ENCODE measurements at regions not wholly inside any gene's neighbourhood (a gene's known extent, or its start where the extent isn't known, plus 50 kb on each side); places are given as distances from the start of the nearest gene placed in this dataset.

- TF ChIP-seq, protein P1, sequence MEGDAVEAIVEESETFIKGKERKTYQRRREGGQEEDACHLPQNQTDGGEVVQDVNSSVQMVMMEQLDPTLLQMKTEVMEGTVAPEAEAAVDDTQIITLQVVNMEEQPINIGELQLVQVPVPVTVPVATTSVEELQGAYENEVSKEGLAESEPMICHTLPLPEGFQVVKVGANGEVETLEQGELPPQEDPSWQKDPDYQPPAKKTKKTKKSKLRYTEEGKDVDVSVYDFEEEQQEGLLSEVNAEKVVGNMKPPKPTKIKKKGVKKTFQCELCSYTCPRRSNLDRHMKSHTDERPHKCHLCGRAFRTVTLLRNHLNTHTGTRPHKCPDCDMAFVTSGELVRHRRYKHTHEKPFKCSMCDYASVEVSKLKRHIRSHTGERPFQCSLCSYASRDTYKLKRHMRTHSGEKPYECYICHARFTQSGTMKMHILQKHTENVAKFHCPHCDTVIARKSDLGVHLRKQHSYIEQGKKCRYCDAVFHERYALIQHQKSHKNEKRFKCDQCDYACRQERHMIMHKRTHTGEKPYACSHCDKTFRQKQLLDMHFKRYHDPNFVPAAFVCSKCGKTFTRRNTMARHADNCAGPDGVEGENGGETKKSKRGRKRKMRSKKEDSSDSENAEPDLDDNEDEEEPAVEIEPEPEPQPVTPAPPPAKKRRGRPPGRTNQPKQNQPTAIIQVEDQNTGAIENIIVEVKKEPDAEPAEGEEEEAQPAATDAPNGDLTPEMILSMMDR (IDR thresholded peaks at IDR 0.05): no peak
- no peak for DNase-seq (ENCODE audit: low spot score)
- no peak overlapping the region for H3K27ac ChIP-seq
- no peak overlapping the region for H3K4me3 ChIP-seq
Measured at GRCh38 chr22:48644997-48645396, 1182.7 kb downstream of the BRD1 start.

GRCh38 chr22:48644108-48644507 lies 1183.6 kb downstream of the BRD1 start:
- no peak overlapping the region for H3K4me3 ChIP-seq
- DNase-seq (ENCODE audit: low spot score): no peak
- no peak overlapping the region for H3K27ac ChIP-seq
- TF ChIP-seq, protein P1 (IDR thresholded peaks at IDR 0.05): no peak

- Histone ChIP-seq H3K4me3 (no peak overlapping the region), H3K27ac (no peak overlapping the region)
- TF ChIP-seq, protein P1 (IDR thresholded peaks at IDR 0.05): no peak
- no peak for DNase-seq (ENCODE audit: low spot score)
Measured at GRCh38 chr22:48643066-48643731, 1184.5 kb downstream of the BRD1 start.

GRCh38 chr22:48642550-48642949 lies 1185.1 kb downstream of the BRD1 start:
- DNase-seq (ENCODE audit: low spot score): no peak
- H3K4me3 ChIP-seq: no peak overlapping the region
- TF ChIP-seq, protein P1 (IDR thresholded peaks at IDR 0.05): no peak
- H3K27ac ChIP-seq: no peak overlapping the region

- no peak for DNase-seq (ENCODE audit: low spot score)
- TF ChIP-seq, protein P1 (IDR thresholded peaks at IDR 0.05): no peak
- H3K4me3 ChIP-seq: no peak overlapping the region
- no peak overlapping the region for H3K27ac ChIP-seq
Measured at GRCh38 chr22:48641906-48642475, 1185.7 kb downstream of the BRD1 start.

DNA sequence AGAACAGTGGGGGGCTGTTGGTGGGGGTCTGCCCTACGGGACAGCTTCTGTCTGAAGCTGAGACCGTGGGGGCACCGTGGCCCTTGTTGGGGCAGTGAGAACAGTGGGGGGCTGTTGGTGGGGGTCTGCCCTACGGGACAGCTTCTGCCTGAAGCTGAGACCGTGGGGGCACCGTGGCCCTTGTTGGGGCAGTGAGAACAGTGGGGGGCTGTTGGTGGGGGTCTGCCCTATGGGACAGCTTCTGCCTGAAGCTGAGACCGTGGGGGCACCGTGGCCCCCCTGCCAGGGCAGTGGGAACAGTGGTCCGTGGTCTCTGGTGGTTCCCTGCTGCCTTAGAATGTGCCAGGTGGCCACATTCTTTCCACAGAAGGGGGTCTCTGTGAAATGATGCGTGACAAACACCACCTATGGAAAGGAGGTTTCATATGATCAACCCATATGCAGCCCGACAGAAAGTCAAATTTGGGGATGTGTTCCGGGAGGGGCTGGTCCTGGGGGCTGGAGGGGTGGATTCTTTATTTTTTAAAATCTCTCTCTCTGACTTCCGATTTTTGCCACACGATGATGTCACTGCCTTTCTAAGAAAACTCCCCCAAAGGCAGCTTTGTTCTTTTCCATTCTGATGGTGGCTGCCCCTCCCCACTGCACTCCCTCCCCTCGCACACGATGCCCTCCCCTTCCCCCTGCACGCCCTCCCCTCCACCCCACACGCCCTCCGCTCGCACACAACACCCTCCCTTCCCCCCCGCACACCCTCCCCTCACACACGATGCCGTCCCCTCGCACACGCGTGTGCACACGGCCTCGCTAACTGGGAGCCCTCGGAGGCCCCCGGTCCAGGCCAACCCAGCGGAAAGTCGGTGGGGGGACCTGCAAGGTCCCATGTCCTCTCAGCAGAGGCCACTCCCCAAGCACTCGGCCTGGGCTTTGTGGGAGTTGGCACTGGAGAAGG lies 1186.5 kb downstream of the BRD1 start:
- TF ChIP-seq, protein P1 (IDR thresholded peaks at IDR 0.05): no peak
- no peak overlapping the region for H3K27ac ChIP-seq
- H3K4me3 ChIP-seq: no peak overlapping the region
- DNase-seq (ENCODE audit: low spot score): no peak
